ENCODE measurements at regions not wholly inside any gene's neighbourhood (a gene's known extent, or its start where the extent isn't known, plus 50 kb on each side); places are given as distances from the start of the nearest gene placed in this dataset.

- no peak for TF ChIP-seq POLR2AphosphoS5 (IDR thresholded peaks at IDR 0.05; ENCODE audit: low read depth, low read length)
- TF ChIP-seq POLR2A (IDR thresholded peaks at IDR 0.05; ENCODE audit: low read depth, low read length): no peak
Observed at GRCh38 chr16:49092704-49093103, 188.9 kb downstream of the CBLN1 start.

Measured in GM12892 (cell line).